Heart left ventricle (tissue), 16 donors: ENCODE measurements at regions not wholly inside any gene's neighbourhood (a gene's known extent, or its start where the extent isn't known, plus 50 kb on each side); places are given as distances from the start of the nearest gene placed in this dataset.

ENCODE experiments used
- ATAC-seq, 4 donors: fragments of 200-7000 bp; cut with Tn5 transposase; one replicate each; pipeline ENCODE4 v1.9.1; 2020 to 2022; ENCODE audit warnings: moderate library complexity in 4 of 4, mild to moderate bottlenecking in 3 of 4, moderate number of reproducible peaks in 1 of 4
- DNase-seq, 5 donors: peaks; one replicate each; pipeline ENCODE4 v3.0.0-alpha.2; 2020
- H3K27ac ChIP-seq, 12 donors: fragments of 200-600 bp; sonication (generic) in 4 of 12; one replicate each; pipeline versions ENCODE4 v1.5.0 to v1.8.0; 2016 to 2022; ENCODE audit warnings: mild to moderate bottlenecking in 2 of 12
- H3K27me3 ChIP-seq, 9 donors: fragments of 200-600 bp; sonication (generic) in 2 of 9; one replicate each; pipeline versions ENCODE4 v1.5.1 to v1.8.0; 2016 to 2022; ENCODE audit warnings: mild to moderate bottlenecking in 3 of 9
- H3K36me3 ChIP-seq, 9 donors: fragments of 200-600 bp; sonication (generic) in 2 of 9; one replicate each; pipeline versions ENCODE4 v1.5.0 to v1.8.0; 2018 to 2022; ENCODE audit warnings: mild to moderate bottlenecking in 2 of 9
- H3K4me1 ChIP-seq, 12 donors: fragments of 200-600 bp; sonication (generic) in 4 of 12; one replicate each; pipeline versions ENCODE4 v1.5.0 to v1.8.0; 2016 to 2022; ENCODE audit warnings: mild to moderate bottlenecking in 3 of 12
- H3K4me3 ChIP-seq, 12 donors: fragments of 200-600 bp; sonication (generic) in 4 of 12; one replicate each; pipeline versions ENCODE4 v1.5.0 to v1.8.0; 2017 to 2022; ENCODE audit warnings: mild to moderate bottlenecking in 9 of 12, moderate library complexity in 4 of 12
- H3K9me3 ChIP-seq, 12 donors: fragments of 200-600 bp; sonication (generic) in 4 of 12; one replicate each; pipeline versions ENCODE4 v1.5.0 to v1.8.0; 2016 to 2022; ENCODE audit warnings: mild to moderate bottlenecking in 1 of 12
- CTCF ChIP-seq, 12 donors: fragments of 200-600 bp; sonication (generic) in 4 of 12; IDR thresholded peaks; one replicate each; pipeline versions ENCODE4 v1.5.0 to v1.8.0; 2018 to 2022; ENCODE audit warnings: antibody characterized with exemption in 12 of 12, mild to moderate bottlenecking in 5 of 12
- POLR2A ChIP-seq, 2 donors: fragments of 450-650 bp; IDR thresholded peaks; one replicate each; pipeline ENCODE4 v1.6.1; 2017; ENCODE audit warnings: antibody characterized with exemption in 2 of 2, mild to moderate bottlenecking in 2 of 2, moderate library complexity in 2 of 2
- WGBS, 4 donors: extraction: QIAGEN DNeasy Blood & Tissue Kit in 2 of 4; methylation state at CpG; one replicate each; pipeline versions ENCODE4 v1.1.5 to v1.1.7; 2013 to 2018; 5-methylcytosine and 5-hydroxymethylcytosine counted together
- intact Hi-C, 10 donors: fragments of 100-400 bp; cut with DNase I; formaldehyde crosslinking; loops; one replicate each; pipeline versions ENCODE4 v1.11.1 to v1.14.2; 2022
- donor health status: ischemic (EF 13 %, LVEDD 7.1; RV severe dilation, severe dysfunction).
- donor health status: healthy with polysubstance abuse.
- donor health status: DM: no; HTN: yes; CAD: no.
- donor health status: DM: no; HTN: no; CAD: no.
- donor health status: ischemic (EF 25% LVEDD 6.9; RV normal size, moderate dysfunction).
- donor health status: ischemic (EF 25% LVEDD 5.7; RV mildly dilated, moderate dysfunction).
- donor health status: healthy.
- donor health status: DM: yes; HTN: yes; CAD: no.
- donor health status: ischemic (EF 35%, LVEDD 5.7; RV mildly dilated, moderate dysfunction).
- donor health status: nonischemic (EF 11% LVEDD 7.7; RV severe dilation, severe dysfunction).
- donor health status: DM: yes; HTN: yes; CAD: no.
- donor health status: PGD.
- donor health status: ischemic (EF 29% LVEDD 5.4; RV normal size, mild dysfunction).
- donor health status: nonischemic (EF 23%, LVEDD 6.1; RV moderate dilation, normal function).

DNA sequence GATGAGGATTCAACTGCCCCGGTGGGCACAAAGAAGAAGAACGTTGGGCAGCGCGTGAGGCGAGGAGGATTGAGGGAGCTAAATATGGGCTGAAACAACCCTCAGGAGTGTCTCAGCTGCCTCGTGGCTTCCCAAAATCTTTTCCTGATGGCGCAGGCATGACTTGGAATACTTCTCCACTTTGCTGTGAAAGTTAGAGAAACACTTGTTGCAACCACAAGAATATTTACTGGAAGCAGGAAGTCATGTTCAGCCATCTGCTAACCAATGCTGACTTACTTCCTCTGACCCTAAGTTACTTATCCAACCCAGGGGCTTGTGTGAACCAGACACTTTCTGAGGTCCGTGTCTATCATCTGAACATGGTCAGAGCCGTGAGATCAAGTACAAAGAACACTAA lies 148.8 kb downstream of the ARL4C start:
- H3K36me3 ChIP-seq = no peaks in the 10 kb centered on the region
- peaks cover 0 to 14% (median 0%) of the 10 kb centered on the region in 12 donors for H3K4me1 ChIP-seq
- H3K4me3 ChIP-seq = no peak overlapping the region
- H3K27me3 ChIP-seq = no peaks in the 10 kb centered on the region
- no peak for TF ChIP-seq POLR2A (IDR thresholded peaks at IDR 0.05)
- no peak for TF ChIP-seq CTCF (IDR thresholded peaks at IDR 0.05)
- peak overlapping the region in 2 of 12 donors; percentile 41 to 65 for H3K27ac ChIP-seq
- 80 to 87% (median 82%) methylated on average over 9 of the region's 9 CpGs for WGBS, 4 donors
- ATAC-seq (peak in 3 of 4 donors; percentile 36 to 90 (median 45)), DNase-seq (peak in 3 of 5 donors; percentile 27 to 47 (median 32))
- peaks cover 0 to 11% (median 2%) of the 10 kb centered on the region in 12 donors for H3K9me3 ChIP-seq
- intact Hi-C loops = loop anchor here in 1 of 10 donors (10.0 kb wide), 1 partner anchor 147 kb away; the partner anchor contains the start of gene ARL4C

DNA sequence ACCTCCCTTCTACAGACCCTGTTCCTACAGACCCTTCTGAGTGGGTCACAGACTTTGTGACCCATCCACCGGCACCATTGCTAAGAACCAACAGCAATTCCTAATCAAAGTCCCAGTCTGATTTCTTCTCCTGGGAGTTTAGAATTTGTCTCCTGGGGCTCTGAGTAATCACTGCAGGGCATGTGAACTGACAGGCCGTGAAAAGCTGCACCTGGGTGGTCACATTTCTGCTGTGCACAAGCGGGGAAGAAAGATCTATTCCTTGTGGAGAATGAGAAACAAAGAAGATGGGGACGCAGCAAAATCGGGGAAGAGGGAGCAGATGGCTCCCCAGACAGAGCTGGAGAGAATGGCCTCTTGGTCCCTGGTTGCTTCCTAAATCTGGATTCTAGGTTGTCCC lies 151.0 kb downstream of the ARL4C start:
- Histone ChIP-seq H3K4me3 (no peak overlapping the region), H3K4me1 (peaks cover 0 to 14% (median 0%) of the 10 kb centered on the region in 12 donors), H3K36me3 (no peaks in the 10 kb centered on the region), H3K27me3 (no peaks in the 10 kb centered on the region), H3K27ac (no peak overlapping the region), H3K9me3 (no peaks in the 10 kb centered on the region)
- ATAC-seq (no peak), DNase-seq (no peak)
- no peak for TF ChIP-seq CTCF (IDR thresholded peaks at IDR 0.05)
- TF ChIP-seq POLR2A (IDR thresholded peaks at IDR 0.05) = no peak
- intact Hi-C loops = loop anchor here in 1 of 10 donors (10.0 kb wide), 1 partner anchor 149 kb away; the partner anchor contains the start of gene ARL4C
- WGBS, 4 donors = 71 to 82% (median 75%) methylated on average over 5 of the region's 5 CpGs

- 73 to 84% (median 75%) methylated on average over 2 of the region's 2 CpGs for WGBS, 4 donors
- DNase-seq (no peak), ATAC-seq (no peak)
- Histone ChIP-seq H3K4me1 (peaks cover 0 to 14% (median 0%) of the 10 kb centered on the region in 12 donors), H3K9me3 (peaks cover 0 to 4% (median 0%) of the 10 kb centered on the region in 12 donors), H3K4me3 (no peak overlapping the region), H3K36me3 (no peaks in the 10 kb centered on the region), H3K27ac (no peak overlapping the region), H3K27me3 (no peaks in the 10 kb centered on the region)
- intact Hi-C loops = loop anchor here in 1 of 10 donors (10.0 kb wide), 1 partner anchor 151 kb away; the partner anchor contains the start of gene ARL4C
- no peak for TF ChIP-seq CTCF (IDR thresholded peaks at IDR 0.05)
- TF ChIP-seq POLR2A (IDR thresholded peaks at IDR 0.05) = no peak
Measured at GRCh38 chr2:234344012-234344411, 152.9 kb downstream of the ARL4C start.

DNA sequence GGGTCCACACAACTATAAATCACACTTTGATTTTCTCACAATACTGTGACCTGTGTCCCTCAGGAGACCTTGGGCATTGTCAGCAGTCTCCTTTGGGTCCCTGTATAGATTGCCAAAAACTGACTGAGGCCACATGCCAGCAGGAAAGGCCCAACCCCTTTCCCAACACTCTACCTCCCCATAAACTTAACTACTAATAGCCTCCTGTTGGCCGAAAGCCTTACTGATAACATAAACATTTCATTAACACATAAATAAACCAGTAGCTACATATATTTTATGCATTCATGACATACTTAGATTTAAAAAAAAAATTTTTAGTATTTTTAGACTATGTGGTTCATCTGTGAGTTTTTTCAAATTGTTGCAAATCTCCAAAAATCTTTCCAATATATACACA lies 153.5 kb downstream of the ARL4C start:
- ATAC-seq (peak in 1 of 4 donors; percentile 23), DNase-seq (no peak)
- TF ChIP-seq CTCF (IDR thresholded peaks at IDR 0.05) (no peak), POLR2A (IDR thresholded peaks at IDR 0.05) (no peak)
- peaks cover 0 to 12% (median 0%) of the 10 kb centered on the region in 12 donors for H3K4me1 ChIP-seq
- H3K36me3 ChIP-seq = no peaks in the 10 kb centered on the region
- no peak overlapping the region for H3K4me3 ChIP-seq
- H3K9me3 ChIP-seq = peaks cover 0 to 4% (median 0%) of the 10 kb centered on the region in 12 donors
- intact Hi-C loops = loop anchor here in 1 of 10 donors (10.0 kb wide), 1 partner anchor 151 kb away; the partner anchor contains the start of gene ARL4C
- H3K27me3 ChIP-seq = no peaks in the 10 kb centered on the region
- no peak overlapping the region for H3K27ac ChIP-seq
- WGBS, 4 donors = 50 to 62% (median 51%) methylated on average over 1 of the region's 1 CpG
